ENCODE measurements at regions not wholly inside any gene's neighbourhood (a gene's known extent, or its start where the extent isn't known, plus 50 kb on each side); places are given as distances from the start of the nearest gene placed in this dataset.

DNA sequence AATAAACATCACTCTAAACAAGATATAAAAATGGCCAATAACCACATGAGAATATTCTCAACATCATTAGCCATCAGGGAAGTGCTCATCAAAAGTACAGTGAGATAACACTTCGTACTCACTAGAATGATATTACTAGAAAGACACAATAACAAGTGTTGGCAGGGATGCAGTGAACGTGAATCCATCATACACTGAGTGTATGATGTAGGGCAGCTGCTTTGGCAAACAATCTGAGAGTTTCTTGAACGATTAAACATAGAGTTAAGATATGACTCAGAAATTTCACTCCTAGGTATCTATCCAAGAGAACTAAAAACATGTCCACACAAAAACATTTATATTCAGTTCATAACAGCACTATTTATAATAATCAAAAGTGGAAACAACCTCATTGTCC, 368.9 kb downstream of the PID1 start:
- TF ChIP-seq, protein P1, sequence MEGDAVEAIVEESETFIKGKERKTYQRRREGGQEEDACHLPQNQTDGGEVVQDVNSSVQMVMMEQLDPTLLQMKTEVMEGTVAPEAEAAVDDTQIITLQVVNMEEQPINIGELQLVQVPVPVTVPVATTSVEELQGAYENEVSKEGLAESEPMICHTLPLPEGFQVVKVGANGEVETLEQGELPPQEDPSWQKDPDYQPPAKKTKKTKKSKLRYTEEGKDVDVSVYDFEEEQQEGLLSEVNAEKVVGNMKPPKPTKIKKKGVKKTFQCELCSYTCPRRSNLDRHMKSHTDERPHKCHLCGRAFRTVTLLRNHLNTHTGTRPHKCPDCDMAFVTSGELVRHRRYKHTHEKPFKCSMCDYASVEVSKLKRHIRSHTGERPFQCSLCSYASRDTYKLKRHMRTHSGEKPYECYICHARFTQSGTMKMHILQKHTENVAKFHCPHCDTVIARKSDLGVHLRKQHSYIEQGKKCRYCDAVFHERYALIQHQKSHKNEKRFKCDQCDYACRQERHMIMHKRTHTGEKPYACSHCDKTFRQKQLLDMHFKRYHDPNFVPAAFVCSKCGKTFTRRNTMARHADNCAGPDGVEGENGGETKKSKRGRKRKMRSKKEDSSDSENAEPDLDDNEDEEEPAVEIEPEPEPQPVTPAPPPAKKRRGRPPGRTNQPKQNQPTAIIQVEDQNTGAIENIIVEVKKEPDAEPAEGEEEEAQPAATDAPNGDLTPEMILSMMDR (IDR thresholded peaks at IDR 0.05; ENCODE audit: insufficient read depth, low read length, poor library complexity, severe bottlenecking) = no peak
- TF ChIP-seq EZH2phosphoT487 (conservative IDR thresholded peaks at IDR 0.05; ENCODE audit: low read length) = no peak
